ENCODE measurements at regions not wholly inside any gene's neighbourhood (a gene's known extent, or its start where the extent isn't known, plus 50 kb on each side); places are given as distances from the start of the nearest gene placed in this dataset.

- no peaks in the 10 kb centered on the region for H3K4me1 ChIP-seq (ENCODE audit: control insufficient read depth in 1 of 2, low read depth in 2 of 2)
- no peak for TF ChIP-seq CTCF (IDR thresholded peaks at IDR 0.05)
- no peak overlapping the region for H3K4me3 ChIP-seq
- ATAC-seq (ENCODE audit: insufficient number of reproducible peaks, low FRiP score, low read depth): no peak
- no peak for DNase-seq (ENCODE audit: low spot score)
- H3K36me3 ChIP-seq: no peaks in the 10 kb centered on the region
- H3K27ac ChIP-seq: no peak overlapping the region
- H3K27me3 ChIP-seq (replicated peaks; ENCODE audit: insufficient read depth): no peaks in the 10 kb centered on the region
- H3K9me3 ChIP-seq: no peaks in the 10 kb centered on the region
Observed at GRCh38 chr1:80869299-80869698, 931.4 kb upstream of the ADGRL2 start.

- Histone ChIP-seq H3K9me3 (no peaks in the 10 kb centered on the region), H3K27me3 (replicated peaks; ENCODE audit: insufficient read depth) (no peaks in the 10 kb centered on the region), H3K4me1 (ENCODE audit: control insufficient read depth in 1 of 2, low read depth in 2 of 2) (no peaks in the 10 kb centered on the region), H3K36me3 (no peaks in the 10 kb centered on the region), H3K27ac (no peak overlapping the region), H3K4me3 (no peak overlapping the region)
- no peak for TF ChIP-seq CTCF (IDR thresholded peaks at IDR 0.05)
- no peak for ATAC-seq (ENCODE audit: insufficient number of reproducible peaks, low FRiP score, low read depth)
- DNase-seq (ENCODE audit: low spot score): no peak
Observed at GRCh38 chr1:80847904-80848303, 952.8 kb upstream of the ADGRL2 start.

GRCh38 chr1:80846966-80847365 lies 953.8 kb upstream of the ADGRL2 start:
- DNase-seq (ENCODE audit: low spot score) (no peak), ATAC-seq (ENCODE audit: insufficient number of reproducible peaks, low FRiP score, low read depth) (no peak)
- TF ChIP-seq CTCF (IDR thresholded peaks at IDR 0.05): no peak
- Histone ChIP-seq H3K4me3 (no peak overlapping the region), H3K4me1 (ENCODE audit: control insufficient read depth in 1 of 2, low read depth in 2 of 2) (no peaks in the 10 kb centered on the region), H3K27ac (no peak overlapping the region), H3K27me3 (replicated peaks; ENCODE audit: insufficient read depth) (no peaks in the 10 kb centered on the region), H3K9me3 (no peaks in the 10 kb centered on the region), H3K36me3 (no peaks in the 10 kb centered on the region)

GRCh38 chr1:80842796-80843195 lies 957.9 kb upstream of the ADGRL2 start:
- DNase-seq (ENCODE audit: low spot score) (no peak), ATAC-seq (ENCODE audit: insufficient number of reproducible peaks, low FRiP score, low read depth) (no peak)
- no peaks in the 10 kb centered on the region for H3K36me3 ChIP-seq
- no peaks in the 10 kb centered on the region for H3K27me3 ChIP-seq (replicated peaks; ENCODE audit: insufficient read depth)
- TF ChIP-seq CTCF (IDR thresholded peaks at IDR 0.05): no peak
- no peaks in the 10 kb centered on the region for H3K4me1 ChIP-seq (ENCODE audit: control insufficient read depth in 1 of 2, low read depth in 2 of 2)
- no peaks in the 10 kb centered on the region for H3K9me3 ChIP-seq
- H3K4me3 ChIP-seq: no peak overlapping the region
- H3K27ac ChIP-seq: no peak overlapping the region

DNA sequence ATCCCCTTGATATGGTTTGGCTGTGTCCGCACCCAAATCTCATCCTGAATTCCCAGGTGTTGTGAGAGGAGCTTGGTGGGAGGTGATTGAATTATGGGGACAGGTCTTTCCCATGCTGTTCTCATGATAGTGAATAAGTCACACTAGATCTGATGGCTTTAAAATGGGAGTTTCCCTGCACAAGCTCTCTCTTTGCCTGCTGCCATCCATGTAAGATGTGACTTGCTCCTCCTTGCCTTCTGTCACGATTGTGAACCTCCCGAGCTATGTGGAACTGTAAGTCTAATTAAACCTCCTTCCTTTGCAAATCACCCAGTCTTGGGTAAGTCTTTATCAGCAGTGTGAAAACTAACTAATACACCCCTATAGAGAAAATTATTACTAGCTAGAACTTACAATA lies 959.5 kb upstream of the ADGRL2 start:
- H3K9me3 ChIP-seq: no peaks in the 10 kb centered on the region
- no peaks in the 10 kb centered on the region for H3K36me3 ChIP-seq
- H3K4me1 ChIP-seq (ENCODE audit: control insufficient read depth in 1 of 2, low read depth in 2 of 2): no peaks in the 10 kb centered on the region
- DNase-seq (ENCODE audit: low spot score) (no peak), ATAC-seq (ENCODE audit: insufficient number of reproducible peaks, low FRiP score, low read depth) (no peak)
- H3K4me3 ChIP-seq: no peak overlapping the region
- H3K27ac ChIP-seq: no peak overlapping the region
- TF ChIP-seq CTCF (IDR thresholded peaks at IDR 0.05): no peak
- no peaks in the 10 kb centered on the region for H3K27me3 ChIP-seq (replicated peaks; ENCODE audit: insufficient read depth)
